Right lobe of liver (tissue), 6 donors: ENCODE measurements at regions not wholly inside any gene's neighbourhood (a gene's known extent, or its start where the extent isn't known, plus 50 kb on each side); places are given as distances from the start of the nearest gene placed in this dataset.

Experiments used
- ATAC-seq, 4 donors: fragments of 200-7000 bp; cut with Tn5 transposase; one replicate each; pipeline ENCODE4 v1.9.1; 2020; ENCODE audit warnings: mild to moderate bottlenecking in 4 of 4, moderate library complexity in 4 of 4
- DNase-seq, 3 donors: peaks; one replicate each; pipeline ENCODE4 v3.0.0-alpha.2; 2020
- H3K27ac ChIP-seq, 3 donors: fragments of 200-600 bp; one replicate each; pipeline ENCODE4 v1.8.0; 2022
- H3K27me3 ChIP-seq, 2 donors: fragments of 200-600 bp; one replicate each; pipeline ENCODE4 v1.8.0; 2022
- H3K36me3 ChIP-seq, 4 donors: fragments of 200-600 bp; sonication (generic) in 1 of 4; one replicate each; pipeline versions ENCODE4 v1.5.1 to v1.8.0; 2017 to 2022; ENCODE audit warnings: control low read depth in 1 of 4
- H3K4me1 ChIP-seq, 4 donors: fragments of 200-600 bp; sonication (generic) in 1 of 4; one replicate each; pipeline versions ENCODE4 v1.5.1 to v1.8.0; 2017 to 2022; ENCODE audit warnings: control low read depth in 1 of 4
- H3K4me3 ChIP-seq, 3 donors: fragments of 200-600 bp; one replicate each; pipeline ENCODE4 v1.8.0; 2022
- H3K9me3 ChIP-seq, 4 donors: fragments of 200-600 bp; sonication (generic) in 1 of 4; one replicate each; pipeline versions ENCODE4 v1.5.1 to v1.8.0; 2017 to 2022; ENCODE audit warnings: control low read depth in 1 of 4
- CTCF ChIP-seq, 4 donors: fragments of 200-600 bp in 3 of 4; fragments of 450-650 bp in 1 of 4; IDR thresholded peaks; one replicate each; pipeline versions ENCODE4 v1.5.1 to v1.8.0; 2016 to 2022; ENCODE audit warnings: antibody characterized with exemption in 4 of 4, mild to moderate bottlenecking in 2 of 4
- POLR2A ChIP-seq: fragments of 450-650 bp; IDR thresholded peaks from one replicate; pipeline ENCODE4 v1.6.1; 2017; ENCODE audit warnings: antibody characterized with exemption, mild to moderate bottlenecking
- WGBS: methylation state at CpG from one replicate; pipeline ENCODE4 v1.1.6; 2018; ENCODE audit warnings: low coverage, low lambda C conversion rate; ENCODE audit not compliant: insufficient coverage; ENCODE audit errors: missing lambda C conversion rate; 5-methylcytosine and 5-hydroxymethylcytosine counted together
- intact Hi-C, 2 donors: fragments of 100-400 bp; cut with DNase I; formaldehyde crosslinking; loops; one replicate each; pipeline versions ENCODE4 v1.11.2 to v1.14.1; 2022
- donor health status: DM: no; HTN: yes; CAD: no.
- donor health status: DM: no; HTN: no; CAD: no.
- donor health status: DM: no; HTN: no; CAD: no.
- donor health status: DM: no; HTN: yes; CAD: no.
- donor health status: DM: no; HTN: yes; CAD: no.

GRCh38 chr10:60570272-60570865 lies 180.7 kb upstream of the ANK3 start:
- DNase-seq (no peak), ATAC-seq (no peak)
- Histone ChIP-seq H3K9me3 (no peaks in the 10 kb centered on the region), H3K27me3 (no peaks in the 10 kb centered on the region), H3K4me1 (no peaks in the 10 kb centered on the region), H3K27ac (no peak overlapping the region), H3K36me3 (no peaks in the 10 kb centered on the region), H3K4me3 (no peak overlapping the region)
- WGBS = 91% methylated on average over 1 of the region's 1 CpG
- TF ChIP-seq POLR2A = no peak
- no peak for TF ChIP-seq CTCF (IDR thresholded peaks at IDR 0.05)
- intact Hi-C loops = no loop called here

GRCh38 chr10:60569681-60570080 lies 180.0 kb upstream of the ANK3 start:
- no peak overlapping the region for H3K27ac ChIP-seq
- intact Hi-C loops = no loop called here
- H3K4me3 ChIP-seq = no peak overlapping the region
- H3K36me3 ChIP-seq = no peaks in the 10 kb centered on the region
- ATAC-seq (no peak), DNase-seq (no peak)
- H3K27me3 ChIP-seq = no peaks in the 10 kb centered on the region
- no peaks in the 10 kb centered on the region for H3K4me1 ChIP-seq
- H3K9me3 ChIP-seq = no peaks in the 10 kb centered on the region
- TF ChIP-seq CTCF (IDR thresholded peaks at IDR 0.05) (no peak), POLR2A (no peak)

- Histone ChIP-seq H3K4me3 (no peak overlapping the region), H3K27me3 (no peaks in the 10 kb centered on the region), H3K36me3 (no peaks in the 10 kb centered on the region), H3K9me3 (no peaks in the 10 kb centered on the region), H3K27ac (no peak overlapping the region), H3K4me1 (no peaks in the 10 kb centered on the region)
- intact Hi-C loops = no loop called here
- no peak for ATAC-seq
- no peak for TF ChIP-seq POLR2A
- no peak for TF ChIP-seq CTCF (IDR thresholded peaks at IDR 0.05)
- DNase-seq = no peak
Measured at GRCh38 chr10:60566096-60566495, 176.4 kb upstream of the ANK3 start.

- Histone ChIP-seq H3K27me3 (no peaks in the 10 kb centered on the region), H3K9me3 (no peaks in the 10 kb centered on the region), H3K4me1 (no peaks in the 10 kb centered on the region), H3K36me3 (no peaks in the 10 kb centered on the region), H3K27ac (no peak overlapping the region), H3K4me3 (no peak overlapping the region)
- TF ChIP-seq CTCF (IDR thresholded peaks at IDR 0.05) = no peak
- no peak for TF ChIP-seq POLR2A
- ATAC-seq = no peak
- WGBS = 70% methylated on average over 2 of the region's 2 CpGs
- intact Hi-C loops = no loop called here
- no peak for DNase-seq
Measured at GRCh38 chr10:60565492-60565891, 175.8 kb upstream of the ANK3 start.

GRCh38 chr10:60564475-60564874 lies 174.8 kb upstream of the ANK3 start:
- no peak for ATAC-seq
- no peak for DNase-seq
- no peaks in the 10 kb centered on the region for H3K36me3 ChIP-seq
- H3K4me3 ChIP-seq = no peak overlapping the region
- H3K27ac ChIP-seq = no peak overlapping the region
- TF ChIP-seq CTCF (IDR thresholded peaks at IDR 0.05) (no peak), POLR2A (no peak)
- 59% methylated on average over 3 of the region's 3 CpGs for WGBS
- intact Hi-C loops = no loop called here
- H3K9me3 ChIP-seq = no peaks in the 10 kb centered on the region
- no peaks in the 10 kb centered on the region for H3K27me3 ChIP-seq
- H3K4me1 ChIP-seq = no peaks in the 10 kb centered on the region
